ENCODE measurements at regions not wholly inside any gene's neighbourhood (a gene's known extent, or its start where the extent isn't known, plus 50 kb on each side); places are given as distances from the start of the nearest gene placed in this dataset.

DNA sequence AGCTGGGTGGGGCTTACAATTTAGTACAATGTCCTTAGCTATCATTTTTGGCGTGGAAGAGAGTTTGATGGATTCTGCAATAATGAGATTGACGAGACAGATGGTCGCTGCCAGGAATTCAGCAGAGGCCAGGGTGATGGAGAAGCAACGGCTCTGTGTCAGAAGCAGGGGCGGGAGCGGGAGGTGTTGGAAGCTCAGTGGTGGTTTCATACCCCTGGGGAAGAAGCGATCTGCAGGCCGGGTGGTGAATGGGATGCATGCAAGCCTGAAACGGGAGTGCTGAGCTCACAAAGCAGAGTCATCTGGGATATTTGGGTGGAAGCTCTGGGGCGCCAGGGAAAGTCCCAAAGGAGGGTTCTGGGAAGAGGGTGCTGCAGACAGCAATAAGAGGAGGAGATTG, 370.8 kb downstream of the ZNF536 start:
- Histone ChIP-seq H2BK120ac (replicated peaks; ENCODE audit: low read depth, low read length) (no peak overlapping the region), H4K8ac (ENCODE audit: extremely low read depth, insufficient read depth, low read length) (no peak overlapping the region; the same call in 1 of the 2 replicates), H4K20me1 (replicated peaks in 1 of 2; ENCODE audit: control insufficient read depth in 1 of 2, insufficient read depth in 2 of 2, low read length in 2 of 2) (no peaks in the 10 kb centered on the region), H3K18ac (ENCODE audit: extremely low read depth, low read length) (no peak overlapping the region), H3K4me2 (ENCODE audit: insufficient read depth in 1 of 2, low read depth in 2 of 2, low read length in 2 of 2) (no peak overlapping the region), H3K14ac (ENCODE audit: insufficient read length) (no peak overlapping the region), H3K23ac (ENCODE audit: insufficient read length) (no peak overlapping the region), H3K9me3 (ENCODE audit: insufficient read depth in 2 of 2, low read depth in 1 of 2, low read length in 1 of 2) (no peaks in the 10 kb centered on the region), H3K27ac (ENCODE audit: low read depth, low read length) (no peak overlapping the region), H2AFZ (ENCODE audit: low read length) (no peak overlapping the region), H4K5ac (ENCODE audit: insufficient read length, low read depth, low read length) (no peak overlapping the region), H3K27me3 (replicated peaks in 1 of 4; ENCODE audit: control insufficient read depth in 3 of 4, extremely low read depth in 1 of 4, insufficient read depth in 3 of 4, low read length in 3 of 4) (no peaks in the 10 kb centered on the region), H2AK5ac (ENCODE audit: low read depth, low read length) (no peak overlapping the region), H3K4me3 (ENCODE audit: extremely low read depth in 1 of 4, insufficient read depth in 2 of 4, low read depth in 3 of 4, low read length in 4 of 4) (no peak overlapping the region), H3K23me2 (ENCODE audit: low read depth, low read length) (no peaks in the 10 kb centered on the region), H3K79me1 (ENCODE audit: low read depth, low read length) (no peaks in the 10 kb centered on the region), H2BK5ac (ENCODE audit: low read depth, low read length) (no peak overlapping the region), H3K4me1 (replicated peaks in 1 of 4; ENCODE audit: control insufficient read depth in 3 of 4, insufficient read depth in 4 of 4, low read length in 3 of 4) (no peaks in the 10 kb centered on the region), H2BK20ac (ENCODE audit: low read length) (no peak overlapping the region), H3K56ac (replicated peaks; ENCODE audit: insufficient read length, low read depth, low read length) (no peak overlapping the region), H2BK15ac (ENCODE audit: low read length) (no peak overlapping the region), H3K4ac (replicated peaks; ENCODE audit: insufficient read length, low read depth, low read length) (no peak overlapping the region), H3K79me2 (ENCODE audit: control insufficient read depth in 1 of 2, insufficient read depth in 2 of 2, low read length in 2 of 2) (no peaks in the 10 kb centered on the region), H4K91ac (replicated peaks; ENCODE audit: insufficient read length, low read length) (no peak overlapping the region), H2BK12ac (ENCODE audit: low read depth, low read length) (no peak overlapping the region), H3K9ac (replicated peaks in 1 of 4; ENCODE audit: extremely low read depth in 1 of 4, low read depth in 3 of 4, low read length in 3 of 4) (no peak overlapping the region), H3K36me3 (ENCODE audit: control insufficient read depth in 2 of 4, insufficient read depth in 4 of 4, low read length in 3 of 4) (no peaks in the 10 kb centered on the region)
- 86% methylated on average over 10 of the region's 10 CpGs; no CpG with 5 or more reads in 1 of the 2 experiments for WGBS, 2 experiments (ENCODE audit: extremely low coverage in 1 of 2, insufficient coverage in 1 of 2, insufficient read length in 1 of 2, insufficient replicate concordance in 2 of 2, low coverage in 1 of 2, low lambda C conversion rate in 2 of 2, missing lambda C conversion rate in 1 of 2)
- POLR2A ChIA-PET (ENCODE audit: partially characterized antibody), result no interaction called here
- no peak for FAIRE-seq
- peak in 1 of 2 experiments; percentile 26 for DNase-seq (ENCODE audit: low read depth in 1 of 2, low spot score in 2 of 2)
- CTCF ChIA-PET (ENCODE audit: partially characterized antibody), result interaction anchor here (0.6 to 1.7 kb wide), 7 partner anchors 9 to 913 kb away, joined by 3 to 6 read pairs (median 3); no protein-coding TSS in a partner anchor
- TF ChIP-seq GABPA (IDR thresholded peaks at IDR 0.05; ENCODE audit: borderline replicate concordance, insufficient read depth, low read length) (no peak), MAX (IDR thresholded peaks at IDR 0.05) (no peak), BRCA1 (IDR thresholded peaks at IDR 0.05; ENCODE audit: low read depth, low read length) (no peak), EP300 (IDR thresholded peaks at IDR 0.05; ENCODE audit: borderline replicate concordance in 1 of 2, low read depth in 2 of 2, low read length in 2 of 2) (no peak), ZNF274 (IDR thresholded peaks at IDR 0.05; ENCODE audit: borderline replicate concordance, extremely low read depth, low read length) (no peak), TAF7 (optimal IDR thresholded peaks at IDR 0.05; ENCODE audit: borderline replicate concordance, low read depth, low read length) (no peak), SP2 (IDR thresholded peaks at IDR 0.05; ENCODE audit: low read length) (no peak), HDAC2 (IDR thresholded peaks at IDR 0.05; ENCODE audit: borderline replicate concordance in 1 of 2, low read depth in 2 of 2, low read length in 2 of 2) (no peak), SUZ12 (IDR thresholded peaks at IDR 0.05; ENCODE audit: low read length) (no peak), JUND (IDR thresholded peaks at IDR 0.05; ENCODE audit: low read length) (no peak), CEBPB (IDR thresholded peaks at IDR 0.05; ENCODE audit: low read depth, low read length) (no peak)
- TF ChIP-seq, protein P1, sequence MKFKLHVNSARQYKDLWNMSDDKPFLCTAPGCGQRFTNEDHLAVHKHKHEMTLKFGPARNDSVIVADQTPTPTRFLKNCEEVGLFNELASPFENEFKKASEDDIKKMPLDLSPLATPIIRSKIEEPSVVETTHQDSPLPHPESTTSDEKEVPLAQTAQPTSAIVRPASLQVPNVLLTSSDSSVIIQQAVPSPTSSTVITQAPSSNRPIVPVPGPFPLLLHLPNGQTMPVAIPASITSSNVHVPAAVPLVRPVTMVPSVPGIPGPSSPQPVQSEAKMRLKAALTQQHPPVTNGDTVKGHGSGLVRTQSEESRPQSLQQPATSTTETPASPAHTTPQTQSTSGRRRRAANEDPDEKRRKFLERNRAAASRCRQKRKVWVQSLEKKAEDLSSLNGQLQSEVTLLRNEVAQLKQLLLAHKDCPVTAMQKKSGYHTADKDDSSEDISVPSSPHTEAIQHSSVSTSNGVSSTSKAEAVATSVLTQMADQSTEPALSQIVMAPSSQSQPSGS (IDR thresholded peaks at IDR 0.05; ENCODE audit: low read length), result no peak
